ENCODE measurements at regions not wholly inside any gene's neighbourhood (a gene's known extent, or its start where the extent isn't known, plus 50 kb on each side); places are given as distances from the start of the nearest gene placed in this dataset.
"Not testable (repeated sequence)": the region's sequence is repeated elsewhere in the genome, so short reads cannot be mapped to it uniquely, and the experiment has no call there.

DNA sequence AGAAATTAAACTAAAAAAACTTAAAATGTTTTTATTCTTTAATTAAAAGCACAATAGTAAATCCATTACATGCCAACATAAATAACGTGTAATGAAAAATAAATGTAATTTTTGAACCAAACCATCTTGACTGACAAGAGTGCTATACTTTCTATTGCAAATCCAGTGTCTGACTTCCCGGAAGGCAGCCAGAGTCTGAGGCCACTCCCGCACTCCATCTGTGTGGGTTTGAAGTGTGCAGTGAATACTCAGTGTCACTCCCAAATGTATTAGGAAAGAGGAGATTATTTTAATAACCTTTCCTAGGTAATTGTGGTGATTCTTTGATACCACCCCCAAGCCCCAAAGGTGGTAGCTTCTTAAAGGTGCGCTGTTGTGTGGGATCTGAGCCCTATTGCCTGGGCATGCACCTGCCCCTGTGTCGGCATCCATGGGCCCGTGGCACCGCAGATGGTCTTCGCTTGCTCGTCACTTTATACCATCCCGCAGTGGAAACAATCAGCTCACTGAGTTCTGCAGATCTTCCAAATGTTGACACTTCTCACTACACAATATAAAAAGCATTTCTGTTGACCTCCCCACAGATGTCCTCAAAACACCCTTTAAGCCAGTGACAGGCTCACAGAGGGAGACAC lies 391.2 kb downstream of the THBS2 start:
- intact Hi-C loops (cut with DNase I), result loop anchor here (10.0 kb wide), 1 partner anchor 68 kb away; no protein-coding TSS in a partner anchor

DNA sequence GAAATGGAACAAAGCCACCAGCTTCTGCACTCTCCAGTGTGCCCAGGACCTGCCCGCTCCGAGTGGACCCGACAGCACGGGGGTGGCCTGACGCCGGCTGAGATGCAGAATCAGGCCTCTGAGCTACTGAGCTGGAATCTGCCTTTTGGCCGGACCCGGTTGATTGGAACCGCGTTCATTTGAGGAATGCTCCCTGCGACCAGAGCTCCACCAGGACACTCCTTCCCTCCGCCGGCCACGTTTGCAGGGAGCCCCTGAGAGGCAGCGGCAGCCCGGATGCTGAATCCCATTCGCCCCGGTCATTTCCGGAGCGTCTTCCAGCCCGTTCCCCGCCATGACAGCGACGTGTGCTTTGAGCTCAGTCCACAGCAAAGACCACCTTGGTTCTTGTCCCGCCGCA lies 392.7 kb downstream of the THBS2 start:
- intact Hi-C loops (cut with DNase I), result loop anchor here (10.0 kb wide), 1 partner anchor 66 kb away; no protein-coding TSS in a partner anchor
- peak in 1 of 42 donors; percentile 36 for DNase-seq

More for the DNA sequence above, 391.2 kb downstream of the THBS2 start:
- DNase-seq, result peak in 7 of 42 donors; percentile 31 to 65 (median 38)

DNA sequence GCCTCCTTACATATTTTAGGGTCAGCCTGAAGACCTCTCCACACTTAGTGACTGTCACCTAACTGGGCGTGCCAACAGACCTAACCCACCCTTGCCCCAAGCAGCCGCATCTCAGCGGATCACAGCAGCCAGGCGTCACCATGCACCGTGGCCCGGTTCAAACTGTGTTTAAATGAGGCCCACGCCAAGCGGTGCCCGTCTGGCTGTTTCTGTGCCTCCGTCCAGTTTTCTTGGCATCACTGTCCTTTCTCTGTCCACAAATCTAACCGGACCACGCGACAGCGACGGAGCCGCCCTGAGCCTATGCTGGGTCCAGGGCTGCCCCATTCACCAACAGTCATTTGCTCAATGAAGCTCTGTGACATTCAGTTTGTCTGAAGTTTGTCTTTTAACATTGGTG lies 393.3 kb downstream of the THBS2 start:
- intact Hi-C loops (cut with DNase I), result loop anchor here (10.0 kb wide), 1 partner anchor 66 kb away; no protein-coding TSS in a partner anchor
- no peak for DNase-seq

GRCh38 chr6:168858926-168859325 lies 394.7 kb downstream of the THBS2 start:
- DNase-seq, result no peak
- intact Hi-C loops (cut with DNase I), result no loop called here

DNA sequence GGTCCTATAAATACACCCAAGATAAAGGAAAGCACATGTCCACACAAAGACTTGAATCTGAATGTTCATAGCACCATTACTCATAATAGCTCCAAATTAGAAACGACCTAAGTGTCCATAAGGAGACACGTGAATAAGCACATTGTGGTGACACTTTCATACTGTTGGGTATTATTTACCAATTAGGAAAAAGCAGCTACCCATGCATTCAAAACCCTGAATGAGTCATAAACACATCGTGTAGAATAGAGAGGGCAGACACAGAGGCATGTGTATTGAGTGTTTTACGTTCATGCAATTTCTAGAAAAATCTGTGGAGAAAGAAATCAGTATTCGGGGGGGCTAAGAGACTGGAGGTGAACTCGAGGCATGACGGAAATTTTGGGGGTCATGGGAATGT lies 396.7 kb downstream of the THBS2 start:
- intact Hi-C loops (cut with DNase I), result no loop called here
- DNase-seq, result no peak

DNA sequence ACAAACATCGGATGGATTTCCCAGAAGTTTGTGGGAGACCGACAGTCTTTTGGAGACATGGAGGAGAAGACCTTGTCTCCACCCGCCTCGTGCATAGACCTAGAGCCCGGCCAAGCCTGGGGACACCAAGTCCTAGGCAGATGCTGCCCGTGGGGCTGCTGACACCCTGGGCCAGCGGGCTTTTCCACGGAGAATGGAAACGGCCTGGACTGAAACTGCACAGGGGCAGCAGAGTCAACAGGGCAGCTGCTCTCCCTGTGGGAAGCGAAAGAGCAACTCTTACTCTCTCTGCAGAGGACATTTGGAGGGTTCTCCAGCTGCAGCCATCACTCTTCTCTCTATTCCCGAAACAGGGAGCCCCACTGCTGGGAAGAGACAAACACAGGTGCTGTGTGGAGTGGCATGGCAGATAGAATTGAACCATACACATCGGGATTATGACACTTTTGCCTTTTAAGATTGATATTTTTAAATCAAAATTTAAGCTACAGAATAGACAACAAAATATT lies 401.2 kb downstream of the THBS2 start:
- intact Hi-C loops (cut with DNase I), result no loop called here
- DNase-seq, result peak in 1 of 42 donors; percentile 21

DNA sequence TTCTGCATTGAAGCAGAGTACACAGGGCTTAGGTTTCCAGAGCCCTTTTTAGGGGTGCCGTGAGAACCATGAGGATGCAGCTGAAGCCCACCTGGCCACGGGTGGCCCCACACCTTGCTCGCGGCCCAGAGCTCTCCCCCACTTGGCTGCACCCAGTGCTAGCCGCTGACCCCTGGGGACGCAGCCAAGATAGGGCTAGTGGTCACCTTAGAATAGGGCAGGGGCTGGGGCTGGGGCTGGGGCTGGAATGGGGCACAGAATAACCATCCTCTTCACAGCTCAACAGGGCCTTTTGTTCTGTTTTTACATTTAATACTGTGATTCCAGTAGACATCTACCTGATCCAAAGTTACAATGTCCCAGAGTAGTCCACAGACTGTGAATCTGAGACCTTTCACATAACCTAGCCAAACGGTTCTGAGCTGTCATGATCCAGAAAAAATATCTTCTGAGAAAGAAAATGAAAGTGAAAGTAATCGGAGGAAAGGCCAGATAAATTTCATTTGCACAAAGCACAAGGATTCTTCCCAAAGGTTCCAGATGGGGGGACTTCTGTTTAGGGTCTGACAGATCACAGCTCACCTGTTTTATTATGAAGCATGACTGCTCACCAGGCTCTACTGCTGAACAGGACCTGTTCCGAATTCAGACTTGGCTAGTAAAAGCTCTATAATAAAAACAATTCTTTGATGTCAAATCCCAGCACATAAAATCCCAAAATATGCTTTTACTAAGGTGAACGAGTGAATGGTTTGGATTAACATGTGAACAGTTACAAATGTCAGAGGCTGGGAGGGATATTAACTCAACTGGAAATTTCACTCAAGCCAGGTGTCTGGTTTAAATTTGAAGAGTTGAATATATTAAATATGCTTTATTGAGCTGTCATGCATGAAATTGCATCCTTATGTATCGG lies 401.9 kb downstream of the THBS2 start:
- intact Hi-C loops (cut with DNase I), result no loop called here
- DNase-seq, result peak in 1 of 42 donors; percentile 12

DNA sequence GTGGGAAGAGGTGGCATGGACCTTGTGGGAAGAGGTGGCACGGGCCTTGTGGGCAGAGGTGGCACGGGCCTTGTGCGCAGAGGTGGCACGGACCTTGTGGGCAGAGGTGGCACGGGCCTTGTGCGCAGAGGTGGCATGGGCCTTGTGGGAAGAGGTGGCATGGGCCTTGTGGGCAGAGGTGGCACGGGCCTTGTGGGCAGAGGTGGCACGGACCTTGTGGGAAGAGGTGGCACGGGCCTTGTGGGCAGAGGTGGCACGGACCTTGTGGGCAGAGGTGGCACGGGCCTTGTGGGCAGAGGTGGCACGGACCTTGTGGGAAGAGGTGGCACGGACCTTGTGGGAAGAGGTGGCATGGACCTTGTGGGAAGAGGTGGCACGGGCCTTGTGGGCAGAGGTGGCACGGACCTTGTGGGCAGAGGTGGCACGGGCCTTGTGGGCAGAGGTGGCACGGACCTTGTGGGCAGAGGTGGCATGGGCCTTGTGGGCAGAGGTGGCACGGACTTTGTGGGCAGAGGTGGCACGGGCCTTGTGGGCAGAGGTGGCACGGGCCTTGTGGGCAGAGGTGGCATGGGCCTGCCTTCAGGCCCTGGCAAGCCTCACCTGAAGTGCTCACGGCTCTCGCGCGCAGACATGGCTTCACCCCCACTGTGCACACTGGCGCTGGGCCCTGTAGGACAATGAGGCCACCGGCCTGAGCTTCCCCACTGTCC lies 403.5 kb downstream of the THBS2 start:
- DNase-seq; intact Hi-C loops (cut with DNase I): not testable (repeated sequence)

DNA sequence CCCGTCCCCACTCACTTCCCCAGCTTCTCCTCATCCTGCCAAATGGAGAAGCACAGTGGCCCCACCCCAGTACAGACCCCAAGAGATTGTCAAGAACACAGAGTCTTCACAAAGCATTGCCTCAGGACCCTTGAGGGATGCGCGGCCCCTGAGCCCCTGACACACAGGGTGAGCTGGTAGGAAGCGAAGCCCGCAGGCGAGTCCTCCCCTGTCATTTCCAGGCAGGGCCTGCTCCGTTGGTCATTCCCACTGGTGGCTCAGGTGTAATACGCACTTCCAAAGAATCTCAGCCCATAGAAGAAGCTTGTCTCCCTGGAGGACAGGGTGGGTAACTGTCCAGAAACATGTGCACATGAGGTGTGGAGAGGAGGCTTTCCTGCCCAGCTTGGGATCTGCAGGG lies 404.2 kb downstream of the THBS2 start:
- no peak for DNase-seq
- intact Hi-C loops (cut with DNase I), result no loop called here

GRCh38 chr6:168848797-168849196 lies 404.8 kb downstream of the THBS2 start:
- DNase-seq, result no peak
- intact Hi-C loops (cut with DNase I), result no loop called here

DNA sequence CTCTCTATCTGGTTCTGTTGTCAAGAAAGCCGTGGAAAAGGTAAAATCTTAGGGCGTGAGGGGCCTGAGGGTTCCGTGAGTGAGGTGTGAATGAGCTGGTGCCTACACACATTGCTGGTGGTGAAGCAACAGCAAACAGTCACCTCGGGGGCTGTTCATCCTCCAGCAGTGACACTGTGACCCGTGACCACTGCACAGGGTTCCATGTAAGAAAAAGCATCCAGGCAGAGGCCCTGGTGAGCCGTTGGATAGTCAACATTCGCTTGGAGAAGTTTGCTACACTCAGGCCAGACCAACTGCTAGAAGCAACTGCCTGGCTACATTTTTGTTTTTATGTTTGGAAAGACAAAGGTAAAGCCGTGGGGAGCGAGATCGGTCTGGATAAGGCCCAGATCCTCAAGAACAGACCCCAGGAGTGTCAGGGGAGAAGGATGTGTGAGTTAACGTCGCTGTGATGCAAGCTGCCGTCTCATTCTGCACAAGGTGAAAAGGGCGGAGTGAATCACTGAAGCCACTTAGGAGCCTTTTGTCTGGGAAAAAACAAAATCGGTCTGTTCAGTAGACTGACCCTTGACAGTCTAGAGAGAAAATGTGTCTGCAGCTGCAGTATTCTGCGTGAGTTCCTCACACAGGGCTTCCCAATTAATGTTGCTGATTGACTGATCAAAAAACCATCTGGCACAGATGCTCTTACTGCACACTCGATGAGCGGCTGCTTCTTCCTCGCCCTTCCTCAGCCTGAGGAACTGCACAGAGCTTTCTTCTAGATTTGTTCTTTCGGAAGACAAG lies 404.0 kb downstream of the SMOC2 start:
- no peak for DNase-seq
- intact Hi-C loops (cut with DNase I), result no loop called here

DNA sequence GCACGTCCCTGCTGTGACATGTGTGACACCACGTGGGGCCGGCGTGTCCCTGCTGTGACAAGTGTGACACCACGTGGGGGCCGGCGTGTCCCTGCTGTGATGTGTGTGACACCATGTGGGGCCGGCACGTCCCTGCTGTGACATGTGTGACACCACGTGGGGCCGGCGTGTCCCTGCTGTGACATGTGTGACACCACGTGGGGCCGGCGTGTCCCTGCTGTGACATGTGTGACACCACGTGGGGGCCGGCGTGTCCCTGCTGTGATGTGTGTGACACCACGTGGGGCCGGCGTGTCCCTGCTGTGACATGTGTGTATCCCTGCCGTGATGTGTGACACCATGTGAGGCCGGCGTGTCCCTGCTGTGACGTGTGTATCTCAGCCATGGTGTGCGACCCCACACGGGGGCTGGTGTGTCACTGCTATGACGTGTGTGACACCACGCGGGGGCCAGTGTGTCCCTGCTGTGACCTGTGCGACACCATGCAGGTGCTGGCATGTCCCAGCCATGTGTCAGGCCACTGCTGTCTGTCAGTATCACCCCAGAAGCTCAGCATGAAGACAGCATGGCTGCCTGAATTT lies 401.7 kb downstream of the SMOC2 start:
- intact Hi-C loops (cut with DNase I); DNase-seq: not testable (repeated sequence)

- intact Hi-C loops (cut with DNase I), result no loop called here
- DNase-seq, result no peak
Measured at GRCh38 chr6:168841609-168842278, 400.8 kb downstream of the SMOC2 start.

- intact Hi-C loops (cut with DNase I), result not testable (repeated sequence)
- peak in 6 of 42 donors; percentile 32 to 62 (median 56) for DNase-seq
Measured at GRCh38 chr6:168840932-168841331, 399.9 kb downstream of the SMOC2 start.

DNA sequence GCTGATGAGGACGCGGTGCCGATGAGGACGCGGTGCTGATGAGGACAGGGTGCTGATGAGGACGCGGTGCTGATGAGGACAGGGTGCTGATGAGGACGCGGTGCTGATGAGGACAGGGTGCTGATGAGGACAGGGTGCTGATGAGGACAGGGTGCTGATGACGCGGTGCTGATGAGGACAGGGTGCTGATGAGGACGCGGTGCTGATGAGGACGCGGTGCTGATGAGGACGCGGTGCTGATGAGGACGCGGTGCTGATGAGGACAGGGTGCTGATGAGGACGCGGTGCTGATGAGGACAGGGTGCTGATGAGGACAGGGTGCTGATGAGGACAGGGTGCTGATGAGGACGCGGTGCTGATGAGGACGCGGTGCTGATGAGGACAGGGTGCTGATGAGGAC lies 399.3 kb downstream of the SMOC2 start:
- DNase-seq, result not testable (repeated sequence)

GRCh38 chr6:168838037-168838399 lies 397.0 kb downstream of the SMOC2 start:
- DNase-seq, result no peak
- intact Hi-C loops (cut with DNase I), result no loop called here

More for the DNA sequence above, 399.3 kb downstream of the SMOC2 start:
- intact Hi-C loops (cut with DNase I), result not testable (repeated sequence)

DNA sequence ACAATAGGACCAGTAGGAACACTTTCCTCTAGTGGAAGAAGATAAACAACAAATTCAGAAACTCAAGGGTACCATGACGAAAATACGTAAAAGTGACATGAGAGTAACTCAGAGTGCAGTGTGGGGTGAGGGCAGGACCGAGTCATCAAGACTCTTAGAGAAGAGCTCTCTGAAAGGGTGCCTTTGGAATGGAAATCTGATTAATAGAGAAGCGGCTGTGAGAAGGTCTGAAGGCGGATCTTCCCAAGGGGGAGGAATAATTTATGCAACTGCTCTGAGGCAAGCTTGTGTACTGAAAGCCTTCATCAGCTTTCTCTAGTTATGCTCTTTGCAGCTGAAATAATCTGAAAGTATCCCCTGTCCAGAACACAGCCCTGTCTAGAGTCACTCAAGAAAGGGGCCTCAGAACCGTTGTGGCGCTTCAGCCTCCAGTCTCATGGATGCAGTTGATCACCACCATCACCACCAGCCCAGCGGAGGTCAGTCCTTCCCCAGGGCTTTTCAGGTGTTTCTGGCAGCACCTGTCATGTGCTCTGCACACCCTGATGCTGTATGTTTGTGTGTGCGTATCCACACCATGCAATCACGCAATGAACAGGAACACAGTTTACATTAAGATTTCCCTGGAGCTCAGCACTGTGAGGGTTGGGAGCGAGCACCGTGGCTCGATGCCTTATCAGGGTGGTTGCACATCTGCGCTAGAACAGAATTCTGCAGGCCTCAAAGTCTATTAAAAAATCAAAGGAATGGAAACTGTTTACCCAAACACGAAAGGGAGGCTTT lies 396.5 kb downstream of the SMOC2 start:
- intact Hi-C loops (cut with DNase I), result no loop called here
- DNase-seq, result peak in 19 of 42 donors; percentile 11 to 78 (median 51)
